Renal cortical epithelial cell (primary cell): ENCODE measurements at regions not wholly inside any gene's neighbourhood (a gene's known extent, or its start where the extent isn't known, plus 50 kb on each side); places are given as distances from the start of the nearest gene placed in this dataset.
"Not testable (repeated sequence)": the region's sequence is repeated elsewhere in the genome, so short reads cannot be mapped to it uniquely, and the experiment has no call there.

Experiments used
- DNase-seq: peaks from one replicate; pipeline ENCODE4 v3.0.0-alpha.2; 2011; ENCODE audit warnings: low read depth

GRCh38 chrX:138282598-138283150 lies 428.8 kb downstream of the FGF13 start:
- DNase-seq: not testable (repeated sequence)

- DNase-seq: no peak
Measured at GRCh38 chrX:138287205-138287877, 424.2 kb downstream of the FGF13 start.

GRCh38 chrX:138294951-138295350 lies 416.6 kb downstream of the FGF13 start:
- DNase-seq: no peak

- DNase-seq: no peak
Measured at GRCh38 chrX:138298268-138298667, 413.2 kb downstream of the FGF13 start.

GRCh38 chrX:138345801-138346200 lies 365.7 kb downstream of the FGF13 start:
- no peak for DNase-seq

GRCh38 chrX:138349351-138349750 lies 362.2 kb downstream of the FGF13 start:
- DNase-seq: no peak

GRCh38 chrX:138378876-138379275 lies 332.6 kb downstream of the FGF13 start:
- DNase-seq: no peak

- no peak for DNase-seq
Measured at GRCh38 chrX:138408101-138408500, 303.4 kb downstream of the FGF13 start.

GRCh38 chrX:138411048-138411447 lies 300.5 kb downstream of the FGF13 start:
- DNase-seq: no peak
